ENCODE measurements at regions not wholly inside any gene's neighbourhood (a gene's known extent, or its start where the extent isn't known, plus 50 kb on each side); places are given as distances from the start of the nearest gene placed in this dataset.

DNA sequence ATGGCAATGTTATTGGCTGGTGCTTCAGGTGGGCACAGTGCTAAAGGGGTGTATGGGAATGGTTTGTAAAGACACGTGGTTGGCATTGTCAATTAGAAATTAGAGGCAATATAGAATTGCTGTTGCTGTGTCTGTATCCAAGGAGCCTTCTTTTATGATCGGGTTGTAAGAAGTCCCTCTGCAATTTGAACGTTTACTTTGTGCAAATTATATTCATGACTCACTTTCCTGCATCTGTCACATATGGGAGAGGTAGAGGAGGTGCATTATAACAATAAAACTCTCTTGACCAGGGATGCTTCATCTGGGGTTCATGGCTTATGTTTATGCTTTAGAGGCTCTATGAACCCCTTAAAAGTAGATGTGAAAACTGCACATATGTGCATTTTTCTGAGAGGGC is 130.4 kb upstream of the DNAH14 start:
- H3K27me3 ChIP-seq (ENCODE audit: control insufficient read depth in 4 of 4, insufficient read depth in 4 of 4, low read length in 3 of 4), result no peaks in the 10 kb centered on the region
- H3K4me3 ChIP-seq (ENCODE audit: low read depth in 1 of 3, low read length in 3 of 3), result no peak overlapping the region
- 77% methylated on average over 3 of the region's 3 CpGs for WGBS
- H3K9ac ChIP-seq (ENCODE audit: low read depth in 1 of 2, low read length in 2 of 2), result no peak overlapping the region
- no peak for TF ChIP-seq RAD21 (IDR thresholded peaks at IDR 0.05)
- no peak for TF ChIP-seq HNF4G (IDR thresholded peaks at IDR 0.05)
- TF ChIP-seq TAF1 (conservative IDR thresholded peaks at IDR 0.05), result no peak
- no peak for TF ChIP-seq JUND (IDR thresholded peaks at IDR 0.05)
- no peak for TF ChIP-seq HNF4A (conservative IDR thresholded peaks at IDR 0.05)
- H3K36me3 ChIP-seq (ENCODE audit: control insufficient read depth in 4 of 4, insufficient read depth in 3 of 4, low read depth in 1 of 4, low read length in 3 of 4), result no peaks in the 10 kb centered on the region
- no peak for DNase-seq (ENCODE audit: low spot score)
- no peaks in the 10 kb centered on the region for H3K9me3 ChIP-seq (ENCODE audit: control insufficient read depth in 4 of 4, low read length in 3 of 4)
- H3K27ac ChIP-seq (ENCODE audit: low read depth in 1 of 2, low read length in 2 of 2), result no peak overlapping the region
- no peaks in the 10 kb centered on the region for H3K4me1 ChIP-seq (ENCODE audit: control insufficient read depth in 4 of 4, insufficient read depth in 4 of 4, low read length in 3 of 4)

DNA sequence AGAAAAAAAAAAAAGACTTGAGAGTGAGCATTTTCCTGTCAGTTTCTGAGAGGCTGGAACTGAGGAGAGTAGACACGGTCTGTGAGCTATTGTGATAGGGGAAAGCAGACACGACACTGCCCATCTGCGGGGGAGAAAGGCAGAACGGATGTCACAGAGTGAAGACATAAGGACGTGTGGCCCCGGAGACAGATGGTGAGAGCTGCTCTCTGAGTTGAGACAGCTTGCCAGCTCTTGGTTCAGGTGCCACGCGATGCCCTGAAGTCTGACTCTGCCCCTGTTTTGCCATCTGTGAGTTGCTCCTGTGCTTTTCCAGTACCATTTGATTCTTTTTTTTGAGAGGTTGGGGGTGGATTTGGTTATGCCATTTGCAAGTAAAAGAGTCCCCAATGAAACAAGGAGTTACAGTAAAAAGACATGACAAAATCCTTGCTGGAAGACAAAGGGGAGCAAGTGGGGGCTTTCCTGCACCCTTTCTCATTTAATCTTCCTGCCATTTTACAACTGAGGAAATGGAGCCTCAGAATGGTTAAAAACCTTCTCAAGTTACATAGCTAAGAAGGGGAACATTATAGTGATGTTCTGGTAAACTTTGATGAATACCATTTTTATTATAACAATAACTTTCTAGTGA is 128.9 kb upstream of the DNAH14 start:
- no peak for DNase-seq (ENCODE audit: low spot score)
- WGBS, result 75% methylated on average over 8 of the region's 8 CpGs
- H3K9ac ChIP-seq (ENCODE audit: low read depth in 1 of 2, low read length in 2 of 2), result no peak overlapping the region

DNA sequence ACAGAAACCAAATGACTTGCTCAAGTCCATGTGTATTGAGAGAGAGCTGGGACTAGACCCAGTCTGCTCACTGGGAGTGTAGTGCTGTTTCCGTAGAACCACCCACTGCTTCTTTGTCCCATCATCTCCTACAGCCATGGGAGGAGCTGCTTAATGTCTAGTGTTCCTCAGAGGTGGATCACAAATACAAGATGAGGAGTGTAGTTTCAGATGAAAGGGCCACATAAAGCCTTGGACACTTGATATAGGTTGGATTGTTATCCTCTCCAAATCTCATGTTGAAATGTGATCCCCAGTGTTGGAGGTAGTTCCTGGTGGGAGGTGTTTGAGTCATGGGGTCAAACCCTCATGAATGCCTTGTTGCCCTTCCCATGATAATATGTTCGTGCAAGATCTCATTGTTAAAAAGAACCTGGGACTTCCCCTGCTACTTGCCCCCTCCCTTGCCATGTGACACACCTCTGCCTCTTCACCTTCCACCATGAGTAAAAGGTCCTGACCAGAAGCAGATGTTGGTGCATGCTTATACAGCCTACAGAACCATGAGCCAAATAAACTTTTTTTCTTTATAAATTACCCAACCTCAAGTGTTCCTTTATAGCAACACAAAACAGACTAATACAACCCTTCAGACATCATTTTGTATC is 127.5 kb upstream of the DNAH14 start:
- no peaks in the 10 kb centered on the region for H3K36me3 ChIP-seq (ENCODE audit: control insufficient read depth in 4 of 4, insufficient read depth in 3 of 4, low read depth in 1 of 4, low read length in 3 of 4)
- DNase-seq (ENCODE audit: low spot score), result no peak
- TF ChIP-seq YY1 (IDR thresholded peaks at IDR 0.05) (no peak), NR2F2 (IDR thresholded peaks at IDR 0.05) (no peak), HNF4G (IDR thresholded peaks at IDR 0.05) (no peak), FOXA2 (IDR thresholded peaks at IDR 0.05) (no peak), SP1 (IDR thresholded peaks at IDR 0.05) (no peak), FOXA1 (IDR thresholded peaks at IDR 0.05) (no peak), HNF4A (conservative IDR thresholded peaks at IDR 0.05) (no peak), JUND (IDR thresholded peaks at IDR 0.05) (no peak), GABPA (IDR thresholded peaks at IDR 0.05 in 1 of 2, conservative IDR thresholded peaks at IDR 0.05 in 1 of 2) (no peak), RXRA (IDR thresholded peaks at IDR 0.05) (no peak), EGR1 (IDR thresholded peaks at IDR 0.05; ENCODE audit: low read depth in 2 of 2) (no peak), RAD21 (IDR thresholded peaks at IDR 0.05) (no peak)
- TF ChIP-seq, protein P1, sequence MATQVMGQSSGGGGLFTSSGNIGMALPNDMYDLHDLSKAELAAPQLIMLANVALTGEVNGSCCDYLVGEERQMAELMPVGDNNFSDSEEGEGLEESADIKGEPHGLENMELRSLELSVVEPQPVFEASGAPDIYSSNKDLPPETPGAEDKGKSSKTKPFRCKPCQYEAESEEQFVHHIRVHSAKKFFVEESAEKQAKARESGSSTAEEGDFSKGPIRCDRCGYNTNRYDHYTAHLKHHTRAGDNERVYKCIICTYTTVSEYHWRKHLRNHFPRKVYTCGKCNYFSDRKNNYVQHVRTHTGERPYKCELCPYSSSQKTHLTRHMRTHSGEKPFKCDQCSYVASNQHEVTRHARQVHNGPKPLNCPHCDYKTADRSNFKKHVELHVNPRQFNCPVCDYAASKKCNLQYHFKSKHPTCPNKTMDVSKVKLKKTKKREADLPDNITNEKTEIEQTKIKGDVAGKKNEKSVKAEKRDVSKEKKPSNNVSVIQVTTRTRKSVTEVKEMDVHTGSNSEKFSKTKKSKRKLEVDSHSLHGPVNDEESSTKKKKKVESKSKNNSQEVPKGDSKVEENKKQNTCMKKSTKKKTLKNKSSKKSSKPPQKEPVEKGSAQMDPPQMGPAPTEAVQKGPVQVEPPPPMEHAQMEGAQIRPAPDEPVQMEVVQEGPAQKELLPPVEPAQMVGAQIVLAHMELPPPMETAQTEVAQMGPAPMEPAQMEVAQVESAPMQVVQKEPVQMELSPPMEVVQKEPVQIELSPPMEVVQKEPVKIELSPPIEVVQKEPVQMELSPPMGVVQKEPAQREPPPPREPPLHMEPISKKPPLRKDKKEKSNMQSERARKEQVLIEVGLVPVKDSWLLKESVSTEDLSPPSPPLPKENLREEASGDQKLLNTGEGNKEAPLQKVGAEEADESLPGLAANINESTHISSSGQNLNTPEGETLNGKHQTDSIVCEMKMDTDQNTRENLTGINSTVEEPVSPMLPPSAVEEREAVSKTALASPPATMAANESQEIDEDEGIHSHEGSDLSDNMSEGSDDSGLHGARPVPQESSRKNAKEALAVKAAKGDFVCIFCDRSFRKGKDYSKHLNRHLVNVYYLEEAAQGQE (IDR thresholded peaks at IDR 0.05), result no peak
- TF ChIP-seq, protein P2, sequence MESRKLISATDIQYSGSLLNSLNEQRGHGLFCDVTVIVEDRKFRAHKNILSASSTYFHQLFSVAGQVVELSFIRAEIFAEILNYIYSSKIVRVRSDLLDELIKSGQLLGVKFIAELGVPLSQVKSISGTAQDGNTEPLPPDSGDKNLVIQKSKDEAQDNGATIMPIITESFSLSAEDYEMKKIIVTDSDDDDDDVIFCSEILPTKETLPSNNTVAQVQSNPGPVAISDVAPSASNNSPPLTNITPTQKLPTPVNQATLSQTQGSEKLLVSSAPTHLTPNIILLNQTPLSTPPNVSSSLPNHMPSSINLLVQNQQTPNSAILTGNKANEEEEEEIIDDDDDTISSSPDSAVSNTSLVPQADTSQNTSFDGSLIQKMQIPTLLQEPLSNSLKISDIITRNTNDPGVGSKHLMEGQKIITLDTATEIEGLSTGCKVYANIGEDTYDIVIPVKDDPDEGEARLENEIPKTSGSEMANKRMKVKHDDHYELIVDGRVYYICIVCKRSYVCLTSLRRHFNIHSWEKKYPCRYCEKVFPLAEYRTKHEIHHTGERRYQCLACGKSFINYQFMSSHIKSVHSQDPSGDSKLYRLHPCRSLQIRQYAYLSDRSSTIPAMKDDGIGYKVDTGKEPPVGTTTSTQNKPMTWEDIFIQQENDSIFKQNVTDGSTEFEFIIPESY (IDR thresholded peaks at IDR 0.05), result no peak
- TF ChIP-seq, protein P3, sequence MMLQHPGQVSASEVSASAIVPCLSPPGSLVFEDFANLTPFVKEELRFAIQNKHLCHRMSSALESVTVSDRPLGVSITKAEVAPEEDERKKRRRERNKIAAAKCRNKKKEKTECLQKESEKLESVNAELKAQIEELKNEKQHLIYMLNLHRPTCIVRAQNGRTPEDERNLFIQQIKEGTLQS (IDR thresholded peaks at IDR 0.05), result no peak
- no peaks in the 10 kb centered on the region for H3K27me3 ChIP-seq (ENCODE audit: control insufficient read depth in 4 of 4, insufficient read depth in 4 of 4, low read length in 3 of 4)
- no peak overlapping the region for H3K4me3 ChIP-seq (ENCODE audit: low read depth in 1 of 3, low read length in 3 of 3)
- no peak overlapping the region for H3K9ac ChIP-seq (ENCODE audit: low read depth in 1 of 2, low read length in 2 of 2)
- H3K9me3 ChIP-seq (ENCODE audit: control insufficient read depth in 4 of 4, low read length in 3 of 4), result no peaks in the 10 kb centered on the region
- 76% methylated on average over 2 of the region's 2 CpGs for WGBS
- no peaks in the 10 kb centered on the region for H3K4me1 ChIP-seq (ENCODE audit: control insufficient read depth in 4 of 4, insufficient read depth in 4 of 4, low read length in 3 of 4)
- H3K27ac ChIP-seq (ENCODE audit: low read depth in 1 of 2, low read length in 2 of 2), result no peak overlapping the region

More for the DNA sequence above, 128.9 kb upstream of the DNAH14 start:
- Histone ChIP-seq H3K36me3 (ENCODE audit: control insufficient read depth in 4 of 4, insufficient read depth in 3 of 4, low read depth in 1 of 4, low read length in 3 of 4) (no peaks in the 10 kb centered on the region), H3K27me3 (ENCODE audit: control insufficient read depth in 4 of 4, insufficient read depth in 4 of 4, low read length in 3 of 4) (no peaks in the 10 kb centered on the region), H3K4me3 (ENCODE audit: low read depth in 1 of 3, low read length in 3 of 3) (no peak overlapping the region), H3K27ac (ENCODE audit: low read depth in 1 of 2, low read length in 2 of 2) (no peak overlapping the region), H3K9me3 (ENCODE audit: control insufficient read depth in 4 of 4, low read length in 3 of 4) (no peaks in the 10 kb centered on the region), H3K4me1 (ENCODE audit: control insufficient read depth in 4 of 4, insufficient read depth in 4 of 4, low read length in 3 of 4) (no peaks in the 10 kb centered on the region)
- TF ChIP-seq FOXA2 (IDR thresholded peaks at IDR 0.05), result no peak

All from liver (tissue), 7 donors.